Neuron (in vitro differentiated cells): ENCODE measurements at regions not wholly inside any gene's neighbourhood (a gene's known extent, or its start where the extent isn't known, plus 50 kb on each side); places are given as distances from the start of the nearest gene placed in this dataset.

Source experiments
- H2AFZ ChIP-seq: one replicate; pipeline ENCODE4 v1.6.1; 2013; ENCODE audit warnings: low read depth, mild to moderate bottlenecking, inconsistent platforms, low read length, moderate library complexity
- H3K27me3 ChIP-seq: one replicate; pipeline ENCODE4 v1.6.1; 2013; ENCODE audit warnings: low read length; ENCODE audit not compliant: insufficient read depth
- H3K36me3 ChIP-seq: one replicate; pipeline ENCODE4 v1.6.1; 2013; ENCODE audit warnings: low read length; ENCODE audit not compliant: insufficient read depth
- H3K4me1 ChIP-seq: one replicate; pipeline ENCODE4 v1.6.1; 2013; ENCODE audit warnings: low read length; ENCODE audit not compliant: insufficient read depth
- H3K4me3 ChIP-seq: 2 replicates; pipeline ENCODE4 v1.5.1; 2013; ENCODE audit warnings: mild to moderate bottlenecking, low read length, moderate library complexity
- H3K9me3 ChIP-seq: one replicate; pipeline ENCODE4 v1.6.1; 2013; ENCODE audit warnings: low read length

- Histone ChIP-seq H3K9me3 (no peaks in the 10 kb centered on the region), H2AFZ (no peak overlapping the region), H3K27me3 (no peaks in the 10 kb centered on the region), H3K36me3 (no peaks in the 10 kb centered on the region), H3K4me1 (peaks cover 3% of the 10 kb centered on the region), H3K4me3 (no peak overlapping the region)
Observed at GRCh38 chr1:178612261-178612660, 99.4 kb downstream of the TEX35 start.

- Histone ChIP-seq H3K4me1 (peaks cover 3% of the 10 kb centered on the region), H2AFZ (no peak overlapping the region), H3K27me3 (no peaks in the 10 kb centered on the region), H3K36me3 (no peaks in the 10 kb centered on the region), H3K9me3 (no peaks in the 10 kb centered on the region), H3K4me3 (no peak overlapping the region)
Observed at GRCh38 chr1:178613271-178613945, 100.5 kb downstream of the TEX35 start.

GRCh38 chr1:178614286-178614685 lies 101.4 kb downstream of the TEX35 start:
- no peaks in the 10 kb centered on the region for H3K9me3 ChIP-seq
- no peak overlapping the region for H3K4me3 ChIP-seq
- no peaks in the 10 kb centered on the region for H3K36me3 ChIP-seq
- no peaks in the 10 kb centered on the region for H3K27me3 ChIP-seq
- H3K4me1 ChIP-seq, result no peaks in the 10 kb centered on the region
- no peak overlapping the region for H2AFZ ChIP-seq

GRCh38 chr1:178619042-178619927 lies 105.8 kb upstream of the RALGPS2 start:
- Histone ChIP-seq H2AFZ (no peak overlapping the region), H3K4me1 (no peaks in the 10 kb centered on the region), H3K9me3 (no peaks in the 10 kb centered on the region), H3K4me3 (no peak overlapping the region), H3K36me3 (no peaks in the 10 kb centered on the region), H3K27me3 (no peaks in the 10 kb centered on the region)

GRCh38 chr1:178620584-178621475 lies 104.2 kb upstream of the RALGPS2 start:
- H3K9me3 ChIP-seq, result no peaks in the 10 kb centered on the region

GRCh38 chr1:178621822-178622221 lies 103.2 kb upstream of the RALGPS2 start:
- Histone ChIP-seq H3K36me3 (no peaks in the 10 kb centered on the region), H3K27me3 (no peaks in the 10 kb centered on the region), H3K4me3 (no peak overlapping the region), H3K9me3 (no peaks in the 10 kb centered on the region), H2AFZ (no peak overlapping the region), H3K4me1 (no peaks in the 10 kb centered on the region)

More at GRCh38 chr1:178620584-178621475, 104.2 kb upstream of the RALGPS2 start:
- no peak overlapping the region for H3K4me3 ChIP-seq
- no peaks in the 10 kb centered on the region for H3K4me1 ChIP-seq
- H2AFZ ChIP-seq, result no peak overlapping the region
- H3K27me3 ChIP-seq, result no peaks in the 10 kb centered on the region
- no peaks in the 10 kb centered on the region for H3K36me3 ChIP-seq

- Histone ChIP-seq H2AFZ (no peak overlapping the region), H3K36me3 (no peaks in the 10 kb centered on the region), H3K9me3 (no peaks in the 10 kb centered on the region), H3K4me1 (no peaks in the 10 kb centered on the region), H3K27me3 (no peaks in the 10 kb centered on the region), H3K4me3 (no peak overlapping the region)
Observed at GRCh38 chr1:178625695-178626094, 99.3 kb upstream of the RALGPS2 start.

GRCh38 chr1:178627037-178627436 lies 98.0 kb upstream of the RALGPS2 start:
- Histone ChIP-seq H3K36me3 (no peaks in the 10 kb centered on the region), H3K9me3 (no peaks in the 10 kb centered on the region), H3K4me3 (no peak overlapping the region), H3K4me1 (no peaks in the 10 kb centered on the region), H3K27me3 (no peaks in the 10 kb centered on the region), H2AFZ (no peak overlapping the region)

GRCh38 chr1:178628637-178629251 lies 96.3 kb upstream of the RALGPS2 start:
- no peaks in the 10 kb centered on the region for H3K36me3 ChIP-seq

GRCh38 chr1:178629252-178630154 lies 95.5 kb upstream of the RALGPS2 start:
- no peaks in the 10 kb centered on the region for H3K9me3 ChIP-seq
- H3K36me3 ChIP-seq, result no peaks in the 10 kb centered on the region
- H2AFZ ChIP-seq, result no peak overlapping the region
- H3K4me1 ChIP-seq, result no peaks in the 10 kb centered on the region
- H3K27me3 ChIP-seq, result no peaks in the 10 kb centered on the region
- no peak overlapping the region for H3K4me3 ChIP-seq

More at GRCh38 chr1:178628637-178629251, 96.3 kb upstream of the RALGPS2 start:
- Histone ChIP-seq H3K9me3 (no peaks in the 10 kb centered on the region), H2AFZ (no peak overlapping the region), H3K4me3 (no peak overlapping the region), H3K4me1 (no peaks in the 10 kb centered on the region), H3K27me3 (no peaks in the 10 kb centered on the region)

GRCh38 chr1:178630417-178630816 lies 94.6 kb upstream of the RALGPS2 start:
- Histone ChIP-seq H3K4me1 (no peaks in the 10 kb centered on the region), H3K9me3 (no peaks in the 10 kb centered on the region), H3K36me3 (no peaks in the 10 kb centered on the region), H3K4me3 (no peak overlapping the region), H3K27me3 (no peaks in the 10 kb centered on the region), H2AFZ (no peak overlapping the region)

- no peak overlapping the region for H2AFZ ChIP-seq
- no peaks in the 10 kb centered on the region for H3K4me1 ChIP-seq
- no peaks in the 10 kb centered on the region for H3K36me3 ChIP-seq
- no peaks in the 10 kb centered on the region for H3K9me3 ChIP-seq
- no peak overlapping the region for H3K4me3 ChIP-seq
- no peaks in the 10 kb centered on the region for H3K27me3 ChIP-seq
Observed at GRCh38 chr1:178632653-178633052, 92.4 kb upstream of the RALGPS2 start.
